Mesodermal cell (in vitro differentiated cells): ENCODE measurements at regions not wholly inside any gene's neighbourhood (a gene's known extent, or its start where the extent isn't known, plus 50 kb on each side); places are given as distances from the start of the nearest gene placed in this dataset.

Source experiments
- H3K27ac ChIP-seq: 2 replicates; pipeline ENCODE4 v1.7.0; 2013; ENCODE audit warnings: mild to moderate bottlenecking, low read depth, low read length, moderate library complexity; ENCODE audit not compliant: severe bottlenecking
- H3K36me3 ChIP-seq: 2 replicates; pipeline ENCODE4 v1.7.1; 2013; ENCODE audit warnings: mild to moderate bottlenecking, low read length, moderate library complexity; ENCODE audit not compliant: control insufficient read depth, insufficient read depth
- H3K4me1 ChIP-seq: one replicate; pipeline ENCODE4 v1.7.1; 2013; ENCODE audit warnings: mild to moderate bottlenecking, low read length; ENCODE audit not compliant: insufficient read depth, control insufficient read depth, poor library complexity, severe bottlenecking
- H3K4me3 ChIP-seq: 2 replicates; pipeline ENCODE4 v1.7.0; 2013; ENCODE audit warnings: low read length, control low read depth, mild to moderate bottlenecking; ENCODE audit not compliant: insufficient read depth, poor library complexity, severe bottlenecking; ENCODE audit errors: extremely low read depth
- H3K9me3 ChIP-seq: 2 replicates; pipeline ENCODE4 v1.7.1; 2013; ENCODE audit warnings: mild to moderate bottlenecking, low read length, moderate library complexity; ENCODE audit not compliant: control insufficient read depth
- WGBS, 2 experiments: methylation state at CpG; one replicate each; pipeline ENCODE4 v1.1.5; 2013; ENCODE audit warnings: missing lambda C conversion rate in 2 of 2; ENCODE audit not compliant: insufficient coverage in 2 of 2; 5-methylcytosine and 5-hydroxymethylcytosine counted together

GRCh38 chr7:79823246-79823951 lies 311.2 kb upstream of the GNAI1 start:
- 100% methylated on average over 1 of the region's 4 CpGs; no CpG with 5 or more reads in 1 of the 2 experiments for whole genome bisulfite sequencing, 2 experiments
- Histone ChIP-seq H3K27ac (no peak overlapping the region), H3K4me1 (no peaks in the 10 kb centered on the region), H3K36me3 (no peaks in the 10 kb centered on the region), H3K9me3 (no peaks in the 10 kb centered on the region), H3K4me3 (no peak overlapping the region)

GRCh38 chr7:79822620-79823240 lies 311.9 kb upstream of the GNAI1 start:
- no peaks in the 10 kb centered on the region for H3K36me3 ChIP-seq
- no peak overlapping the region for H3K4me3 ChIP-seq
- no peaks in the 10 kb centered on the region for H3K9me3 ChIP-seq
- no CpG with 5 or more reads among the region's 2 CpGs for WGBS, 2 experiments
- H3K27ac ChIP-seq = no peak overlapping the region
- no peaks in the 10 kb centered on the region for H3K4me1 ChIP-seq

- 69 to 83% methylated on average over 4 to 6 of the region's 6 CpGs for WGBS, 2 experiments
- Histone ChIP-seq H3K4me3 (no peak overlapping the region), H3K9me3 (no peaks in the 10 kb centered on the region), H3K4me1 (no peaks in the 10 kb centered on the region), H3K27ac (no peak overlapping the region), H3K36me3 (no peaks in the 10 kb centered on the region)
Observed at GRCh38 chr7:79820387-79820786, 314.2 kb upstream of the GNAI1 start.

DNA sequence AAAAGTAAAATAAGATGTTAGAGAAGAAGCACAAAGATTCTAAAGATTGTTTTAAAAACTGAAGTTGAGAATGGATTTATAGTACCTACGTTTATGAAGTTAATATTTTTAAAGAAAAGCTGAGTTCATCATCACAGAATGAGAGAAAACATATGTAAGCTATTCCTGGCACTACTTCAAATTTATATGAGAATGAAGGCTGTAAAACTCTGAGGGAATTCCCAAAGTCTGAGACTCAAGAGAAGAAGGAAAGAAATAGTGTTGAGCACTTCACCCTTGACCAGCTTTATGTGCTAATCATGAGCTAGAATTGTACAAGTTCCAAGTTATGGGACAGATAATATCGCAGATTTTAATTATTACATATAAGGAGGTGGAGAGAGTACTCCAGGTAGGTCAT lies 323.7 kb upstream of the GNAI1 start:
- Histone ChIP-seq H3K27ac (no peak overlapping the region), H3K4me1 (no peaks in the 10 kb centered on the region), H3K36me3 (no peaks in the 10 kb centered on the region), H3K4me3 (no peak overlapping the region), H3K9me3 (no peaks in the 10 kb centered on the region)
- WGBS, 2 experiments = 75% methylated on average over 1 of the region's 2 CpGs; no CpG with 5 or more reads in 1 of the 2 experiments

DNA sequence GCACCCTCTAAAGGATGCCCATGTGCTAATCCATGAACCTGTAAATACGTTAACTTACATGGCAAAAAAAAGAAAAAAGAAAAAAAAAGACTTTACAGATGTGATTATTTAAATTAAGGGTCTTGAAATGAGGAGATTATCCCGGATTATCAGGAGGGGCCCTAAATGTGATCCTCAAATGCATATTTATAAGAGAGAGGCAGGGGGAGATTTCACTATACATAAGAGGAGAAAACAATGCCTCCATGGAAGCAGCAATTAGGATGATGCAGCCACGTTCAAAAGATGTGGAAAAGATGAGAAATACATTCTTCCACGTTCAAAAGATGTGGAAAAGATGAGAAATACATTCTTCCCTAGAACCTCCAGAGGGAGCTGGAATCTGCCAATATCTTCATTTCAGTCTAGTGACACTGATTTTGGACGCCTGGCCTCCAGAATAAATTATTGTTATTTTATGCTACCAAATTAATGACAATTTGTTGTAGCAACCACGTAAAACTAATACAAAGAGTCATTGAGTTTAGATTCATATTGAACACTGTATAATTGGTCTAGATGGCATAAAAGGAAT lies 328.4 kb upstream of the GNAI1 start:
- 0% methylated on average over 1 of the region's 6 CpGs; no CpG with 5 or more reads in 1 of the 2 experiments for WGBS, 2 experiments
- H3K9me3 ChIP-seq = no peaks in the 10 kb centered on the region
- H3K27ac ChIP-seq = no peak overlapping the region
- no peak overlapping the region for H3K4me3 ChIP-seq
- no peaks in the 10 kb centered on the region for H3K36me3 ChIP-seq
- H3K4me1 ChIP-seq = no peaks in the 10 kb centered on the region

DNA sequence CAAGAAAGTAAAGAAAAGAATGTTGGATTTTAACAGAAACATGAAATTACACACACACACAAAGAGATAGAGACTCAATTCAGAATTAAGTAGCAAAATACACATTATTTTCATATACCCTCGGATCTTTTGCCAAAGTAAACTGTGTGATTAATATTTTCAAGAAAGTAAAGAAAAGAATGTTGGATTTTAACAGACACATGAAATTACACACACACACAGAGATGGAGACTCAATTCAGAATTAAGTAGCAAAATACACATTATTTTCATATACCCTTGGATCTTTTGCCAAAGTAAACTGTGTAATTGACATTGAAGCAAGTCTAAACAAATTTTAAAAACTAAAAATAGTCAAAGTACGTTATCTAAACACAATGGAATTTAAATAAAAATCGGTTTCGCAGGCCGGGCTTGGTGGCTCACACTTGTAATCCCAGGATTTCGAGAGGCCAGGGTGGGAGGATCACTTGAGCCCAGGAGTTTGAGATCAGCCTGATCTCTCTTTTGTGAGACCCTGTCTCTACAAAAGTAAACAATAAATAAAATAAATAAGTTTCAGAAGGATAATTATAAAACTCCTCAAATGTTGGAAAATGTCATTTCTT lies 337.3 kb upstream of the MAGI2 start:
- Histone ChIP-seq H3K36me3 (no peaks in the 10 kb centered on the region), H3K4me3 (no peak overlapping the region), H3K9me3 (no peaks in the 10 kb centered on the region), H3K27ac (no peak overlapping the region), H3K4me1 (no peaks in the 10 kb centered on the region)
- WGBS, 2 experiments = 100% methylated on average over 1 of the region's 6 CpGs; no CpG with 5 or more reads in 1 of the 2 experiments

GRCh38 chr7:79789584-79790345 lies 336.3 kb upstream of the MAGI2 start:
- no peaks in the 10 kb centered on the region for H3K4me1 ChIP-seq
- no peak overlapping the region for H3K27ac ChIP-seq
- H3K9me3 ChIP-seq = no peaks in the 10 kb centered on the region
- no peaks in the 10 kb centered on the region for H3K36me3 ChIP-seq
- WGBS, 2 experiments = 91 to 100% methylated on average over 1 of the region's 2 CpGs
- no peak overlapping the region for H3K4me3 ChIP-seq

DNA sequence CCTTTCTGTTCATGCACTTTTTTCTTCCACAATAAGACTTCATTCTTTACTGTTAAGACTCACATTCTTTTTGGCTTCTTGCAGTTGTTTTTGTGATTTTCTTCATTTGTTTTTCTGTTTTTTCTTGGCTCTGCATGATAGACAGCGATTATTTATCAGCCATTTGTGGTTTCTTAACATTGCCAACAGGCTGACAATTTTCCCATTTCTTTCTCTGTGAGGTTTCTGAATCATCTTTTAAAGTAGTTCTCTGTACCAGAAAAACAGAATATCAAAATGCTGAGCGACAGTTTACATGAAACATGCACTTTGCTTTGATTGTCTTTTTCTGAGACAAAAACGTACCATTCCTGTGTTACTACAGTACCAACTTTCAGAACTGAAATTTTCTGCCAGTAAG lies 334.2 kb upstream of the MAGI2 start:
- Histone ChIP-seq H3K9me3 (no peaks in the 10 kb centered on the region), H3K36me3 (no peaks in the 10 kb centered on the region), H3K4me1 (no peaks in the 10 kb centered on the region), H3K4me3 (no peak overlapping the region), H3K27ac (no peak overlapping the region)
- WGBS, 2 experiments = 59% methylated on average over 2 of the region's 3 CpGs; no CpG with 5 or more reads in 1 of the 2 experiments

DNA sequence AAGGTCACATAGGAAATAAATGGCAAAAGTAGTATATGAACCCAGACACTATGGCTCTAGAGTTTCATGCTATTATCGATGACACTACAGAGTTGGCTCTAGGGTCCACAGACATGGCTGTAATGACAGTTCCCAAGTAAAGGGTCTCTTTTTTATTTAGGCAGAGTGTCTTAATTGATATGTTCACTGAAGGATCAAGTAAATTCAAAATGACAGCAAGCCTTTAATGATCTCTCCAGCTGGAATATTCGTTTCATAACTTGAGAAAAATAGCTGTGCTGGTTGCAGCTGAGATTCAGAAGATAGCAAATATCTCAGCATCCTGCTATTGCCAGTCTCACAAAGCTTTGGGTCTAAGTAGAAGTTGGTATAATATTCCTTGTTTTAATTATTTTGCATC lies 333.6 kb upstream of the MAGI2 start:
- WGBS, 2 experiments = 100% methylated on average over 1 of the region's 2 CpGs
- no peaks in the 10 kb centered on the region for H3K36me3 ChIP-seq
- no peak overlapping the region for H3K4me3 ChIP-seq
- no peaks in the 10 kb centered on the region for H3K9me3 ChIP-seq
- H3K27ac ChIP-seq = no peak overlapping the region
- H3K4me1 ChIP-seq = peaks cover under 1% of the 10 kb centered on the region

DNA sequence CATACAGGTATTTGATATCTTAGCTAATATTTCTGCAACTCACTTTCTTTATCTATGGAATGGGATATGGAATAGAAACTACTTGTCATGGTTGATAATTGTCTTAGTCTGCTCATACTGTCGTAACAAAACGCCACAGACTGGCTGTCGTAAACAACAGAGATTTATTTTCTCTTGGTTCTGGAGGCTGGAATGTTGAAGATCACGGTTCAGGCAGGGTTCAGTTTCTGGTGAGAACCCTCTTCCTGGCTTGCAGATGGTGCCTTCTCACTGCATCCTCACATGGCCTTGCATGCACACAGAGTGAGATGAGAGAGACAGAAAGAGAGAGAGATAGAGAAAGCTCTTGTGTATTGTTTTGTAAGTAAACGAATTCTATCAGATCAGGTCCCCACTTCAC lies 332.7 kb upstream of the MAGI2 start:
- H3K9me3 ChIP-seq = no peaks in the 10 kb centered on the region
- H3K36me3 ChIP-seq = no peaks in the 10 kb centered on the region
- 89 to 100% methylated on average over 2 to 3 of the region's 5 CpGs for WGBS, 2 experiments
- peaks cover 4% of the 10 kb centered on the region for H3K4me1 ChIP-seq
- H3K27ac ChIP-seq = no peak overlapping the region
- H3K4me3 ChIP-seq = no peak overlapping the region
